H1 (cell line): ENCODE measurements at regions not wholly inside any gene's neighbourhood (a gene's known extent, or its start where the extent isn't known, plus 50 kb on each side); places are given as distances from the start of the nearest gene placed in this dataset.

ENCODE experiments used
- BCL11A ChIP-seq, 2 experiments: IDR thresholded peaks; one replicate each; pipeline ENCODE4 v1.6.1; 2011; ENCODE audit warnings: low read depth in 2 of 2, low read length in 2 of 2, mild to moderate bottlenecking in 2 of 2
- BRCA1 ChIP-seq: IDR thresholded peaks from 2 replicates; pipeline ENCODE4 v1.6.1; 2012; ENCODE audit warnings: low read depth, low read length, improper control_type of control experiment
- FOSL1 ChIP-seq: IDR thresholded peaks from 2 replicates; pipeline ENCODE4 v1.6.1; 2011; ENCODE audit warnings: mild to moderate bottlenecking, low read depth, low read length, moderate library complexity; ENCODE audit not compliant: insufficient read depth
- TEAD4 ChIP-seq: IDR thresholded peaks from 2 replicates; pipeline ENCODE4 v1.6.1; 2012; ENCODE audit warnings: low read depth, low read length, inconsistent platforms, mixed read lengths

DNA sequence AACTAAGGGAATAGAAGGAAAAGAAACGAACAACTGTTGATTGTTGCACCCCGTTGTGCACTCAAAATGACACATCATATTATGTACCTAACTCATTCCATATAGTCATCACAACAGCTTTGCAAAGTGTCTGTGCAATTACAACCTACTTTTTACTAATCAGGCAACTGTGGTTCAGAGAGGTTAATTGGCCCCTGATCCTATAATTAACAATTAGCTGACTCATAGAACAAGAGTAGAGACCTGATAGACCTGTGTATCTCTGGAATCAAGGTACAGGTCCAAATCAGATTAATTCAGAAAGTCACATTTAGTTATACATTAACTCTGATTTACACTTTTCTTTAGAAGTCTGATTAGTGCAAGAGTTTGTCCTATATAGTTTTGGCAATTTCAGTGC, 122.5 kb upstream of the CDK13 start (continued):
- TF ChIP-seq TEAD4 (no peak), FOSL1 (no peak), BRCA1 (no peak), BCL11A (IDR thresholded peaks at IDR 0.05; ENCODE audit: low read depth in 2 of 2, low read length in 2 of 2) (no peak)
